Naive thymus-derived CD4-positive, alpha-beta T cell (primary cell): ENCODE measurements at regions not wholly inside any gene's neighbourhood (a gene's known extent, or its start where the extent isn't known, plus 50 kb on each side); places are given as distances from the start of the nearest gene placed in this dataset.

Experiments
- ATAC-seq: fragments of 150-1000 bp; cut with Tn5 transposase; 2 replicates; pipeline ENCODE4 v1.10.0; 2021; ENCODE audit warnings: mild to moderate bottlenecking, moderate library complexity
- CTCF ChIA-PET: fragments of 350-600 bp; sonication (Branson Sonifier 250); formaldehyde crosslinking; loops from one replicate; lab custom pipeline; 2021; ENCODE audit warnings: antibody characterized with exemption; lab: Charles Lee
- POLR2A ChIA-PET: fragments of 350-600 bp; sonication (Branson Sonifier 250); formaldehyde crosslinking; loops from one replicate; lab custom pipeline; 2021; ENCODE audit warnings: antibody characterized with exemption, inconsistent platforms; lab: Charles Lee
- DNase-seq, 9 donors: peaks; one replicate each; pipeline versions ENCODE4 v3.0.0 to v3.0.0-alpha.2; 2020 to 2022; ENCODE audit warnings: mixed read lengths in 1 of 9
- H3K27ac ChIP-seq: one replicate; pipeline ENCODE4 v1.7.0; 2013; ENCODE audit warnings: mild to moderate bottlenecking, low read depth, low read length, moderate library complexity
- H3K27me3 ChIP-seq, 2 donors: one replicate each; pipeline ENCODE4 v1.7.0; 2013; ENCODE audit warnings: low read length in 2 of 2, mild to moderate bottlenecking in 2 of 2, moderate library complexity in 2 of 2; ENCODE audit not compliant: control insufficient read depth in 2 of 2, insufficient read depth in 2 of 2
- H3K36me3 ChIP-seq, 3 experiments: 1 replicate in 2 of 3; 2 replicates in 1 of 3; pipeline ENCODE4 v1.7.0; 2013; ENCODE audit warnings: low read length in 3 of 3, mild to moderate bottlenecking in 3 of 3, moderate library complexity in 1 of 3; ENCODE audit not compliant: insufficient read depth in 3 of 3, control insufficient read depth in 2 of 3
- H3K4me1 ChIP-seq, 2 donors: one replicate each; pipeline ENCODE4 v1.7.0; 2013; ENCODE audit warnings: low read length in 2 of 2, mild to moderate bottlenecking in 2 of 2, moderate library complexity in 1 of 2; ENCODE audit not compliant: control insufficient read depth in 2 of 2, insufficient read depth in 2 of 2
- H3K4me3 ChIP-seq: 2 replicates; pipeline ENCODE4 v1.7.0; 2013; ENCODE audit warnings: mild to moderate bottlenecking, low read length
- H3K9me3 ChIP-seq, 3 experiments: 1 replicate in 2 of 3; 2 replicates in 1 of 3; pipeline ENCODE4 v1.7.0; 2013; ENCODE audit warnings: low read length in 3 of 3; ENCODE audit not compliant: control insufficient read depth in 2 of 3
- H3K27ac Mint-ChIP-seq, 9 donors: one replicate each; pipeline ENCODE4 v1.8.0; 2020 to 2022; ENCODE audit warnings: mixed read lengths in 9 of 9, mild to moderate bottlenecking in 8 of 9, moderate library complexity in 5 of 9, inconsistent platforms in 2 of 9
- H3K27me3 Mint-ChIP-seq, 5 donors: one replicate each; pipeline ENCODE4 v1.8.0; 2021 to 2022; ENCODE audit warnings: mixed read lengths in 5 of 5, mild to moderate bottlenecking in 1 of 5
- H3K36me3 Mint-ChIP-seq, 5 donors: one replicate each; pipeline ENCODE4 v1.8.0; 2020 to 2022; ENCODE audit warnings: mixed read lengths in 5 of 5, mild to moderate bottlenecking in 3 of 5, inconsistent platforms in 1 of 5
- H3K4me1 Mint-ChIP-seq, 7 donors: one replicate each; pipeline ENCODE4 v1.8.0; 2020 to 2022; ENCODE audit warnings: mixed read lengths in 7 of 7, mild to moderate bottlenecking in 3 of 7, inconsistent platforms in 1 of 7
- H3K4me3 Mint-ChIP-seq, 10 donors: one replicate each; pipeline ENCODE4 v1.8.0; 2020 to 2022; ENCODE audit warnings: mild to moderate bottlenecking in 10 of 10, mixed read lengths in 10 of 10, moderate library complexity in 6 of 10, inconsistent platforms in 2 of 10
- H3K9me3 Mint-ChIP-seq, 11 donors: one replicate each; pipeline ENCODE4 v1.8.0; 2020 to 2022; ENCODE audit warnings: mixed read lengths in 11 of 11, mild to moderate bottlenecking in 4 of 11, inconsistent platforms in 1 of 11, moderate library complexity in 1 of 11
- intact Hi-C, 2 donors: fragments of 100-400 bp; cut with micrococcal nuclease; formaldehyde crosslinking; loops; one replicate each; pipeline ENCODE4 v1.15.1; 2023

GRCh38 chr7:1384113-1384415 lies 75.2 kb downstream of the MICALL2 start:
- peaks cover 0 to 6% (median 0%) of the 10 kb centered on the region in 11 donors for H3K9me3 Mint-ChIP-seq
- CTCF ChIA-PET: no interaction called here
- no peak overlapping the region for H3K27ac ChIP-seq

More at GRCh38 chr7:1384113-1384415, 75.2 kb downstream of the MICALL2 start:
- H3K4me1 ChIP-seq: no peaks in the 10 kb centered on the region
- POLR2A ChIA-PET: no interaction called here
- H3K36me3 ChIP-seq: no peaks in the 10 kb centered on the region
- H3K27me3 ChIP-seq: peaks cover 0 to 3% of the 10 kb centered on the region in 2 donors
- Mint-ChIP-seq H3K27ac (no peak overlapping the region), H3K36me3 (peaks cover 0 to 6% (median 0%) of the 10 kb centered on the region in 5 donors), H3K4me3 (no peak overlapping the region), H3K27me3 (peaks cover 0 to 25% (median 13%) of the 10 kb centered on the region in 5 donors), H3K4me1 (peaks cover 0 to 6% (median 0%) of the 10 kb centered on the region in 7 donors)
- H3K4me3 ChIP-seq: no peak overlapping the region
- intact Hi-C loops: no loop called here
- no peak for DNase-seq
- no peaks in the 10 kb centered on the region for H3K9me3 ChIP-seq
- no peak for ATAC-seq
